ENCODE measurements at regions not wholly inside any gene's neighbourhood (a gene's known extent, or its start where the extent isn't known, plus 50 kb on each side); places are given as distances from the start of the nearest gene placed in this dataset.

DNA sequence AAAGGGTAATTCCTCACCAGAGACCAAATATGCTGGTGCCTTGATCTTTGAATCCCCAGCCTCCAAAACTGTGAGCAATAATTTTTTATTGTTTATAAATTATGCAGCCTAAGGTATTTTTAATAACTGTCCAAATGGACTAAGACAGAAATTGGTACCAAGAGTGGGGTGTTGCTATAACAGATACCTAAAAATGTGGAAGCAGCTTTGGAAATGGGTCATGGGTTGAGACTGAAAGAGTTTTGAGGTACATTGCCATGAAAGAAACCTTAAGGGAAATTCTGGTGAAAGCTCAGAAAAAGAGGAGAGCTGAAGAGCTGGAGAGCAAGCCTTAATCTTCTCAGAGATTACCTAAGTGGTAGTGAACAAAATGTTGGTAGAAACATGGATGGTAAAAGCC lies 378.2 kb downstream of the NXPE2 start:
- no TSS peak for BruUV-seq (replicated peaks)
- TF ChIP-seq, protein P1, sequence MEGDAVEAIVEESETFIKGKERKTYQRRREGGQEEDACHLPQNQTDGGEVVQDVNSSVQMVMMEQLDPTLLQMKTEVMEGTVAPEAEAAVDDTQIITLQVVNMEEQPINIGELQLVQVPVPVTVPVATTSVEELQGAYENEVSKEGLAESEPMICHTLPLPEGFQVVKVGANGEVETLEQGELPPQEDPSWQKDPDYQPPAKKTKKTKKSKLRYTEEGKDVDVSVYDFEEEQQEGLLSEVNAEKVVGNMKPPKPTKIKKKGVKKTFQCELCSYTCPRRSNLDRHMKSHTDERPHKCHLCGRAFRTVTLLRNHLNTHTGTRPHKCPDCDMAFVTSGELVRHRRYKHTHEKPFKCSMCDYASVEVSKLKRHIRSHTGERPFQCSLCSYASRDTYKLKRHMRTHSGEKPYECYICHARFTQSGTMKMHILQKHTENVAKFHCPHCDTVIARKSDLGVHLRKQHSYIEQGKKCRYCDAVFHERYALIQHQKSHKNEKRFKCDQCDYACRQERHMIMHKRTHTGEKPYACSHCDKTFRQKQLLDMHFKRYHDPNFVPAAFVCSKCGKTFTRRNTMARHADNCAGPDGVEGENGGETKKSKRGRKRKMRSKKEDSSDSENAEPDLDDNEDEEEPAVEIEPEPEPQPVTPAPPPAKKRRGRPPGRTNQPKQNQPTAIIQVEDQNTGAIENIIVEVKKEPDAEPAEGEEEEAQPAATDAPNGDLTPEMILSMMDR (IDR thresholded peaks at IDR 0.05; ENCODE audit: unreplicated experiment): no peak
- Mint-ChIP-seq H3K27me3 (ENCODE audit: unreplicated experiment) (no peaks in the 10 kb centered on the region), H3K36me3 (ENCODE audit: insufficient read depth, unreplicated experiment) (no peaks in the 10 kb centered on the region), H3K27ac (ENCODE audit: unreplicated experiment) (no peak overlapping the region), H3K9me3 (ENCODE audit: low read depth, unreplicated experiment) (peaks cover 13% of the 10 kb centered on the region), H3K4me1 (ENCODE audit: low read depth, unreplicated experiment) (no peaks in the 10 kb centered on the region), H3K4me3 (ENCODE audit: low read depth, unreplicated experiment) (no peak overlapping the region)
- CTCF ChIA-PET: no interaction called here
- no peak for DNase-seq
- intact Hi-C loops (cut with micrococcal nuclease; ENCODE audit: unreplicated experiment): no loop called here

DNA sequence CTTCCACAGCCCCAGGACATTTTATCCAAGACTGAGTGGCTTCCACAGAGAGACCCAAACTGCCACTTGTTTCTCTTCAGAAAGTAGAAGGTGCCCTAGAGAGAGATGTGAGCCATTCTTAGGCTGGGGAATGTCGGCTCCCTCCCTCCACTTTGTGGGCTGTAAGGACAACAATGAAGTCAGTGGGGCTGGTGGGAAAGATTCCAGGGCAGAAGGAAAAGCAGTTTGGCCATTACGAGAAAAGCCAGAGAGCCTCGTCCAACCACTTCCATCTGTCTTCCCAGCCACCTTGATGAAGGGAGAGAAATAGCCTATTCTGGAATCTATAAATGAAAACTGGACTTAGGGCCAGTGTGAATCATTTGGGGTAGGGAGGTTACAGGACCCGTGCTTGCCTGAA lies 382.5 kb downstream of the NXPE2 start:
- Mint-ChIP-seq H3K4me3 (ENCODE audit: low read depth, unreplicated experiment) (no peak overlapping the region), H3K36me3 (ENCODE audit: insufficient read depth, unreplicated experiment) (no peaks in the 10 kb centered on the region), H3K4me1 (ENCODE audit: low read depth, unreplicated experiment) (no peaks in the 10 kb centered on the region), H3K9me3 (ENCODE audit: low read depth, unreplicated experiment) (peaks cover 7% of the 10 kb centered on the region), H3K27ac (ENCODE audit: unreplicated experiment) (no peak overlapping the region), H3K27me3 (ENCODE audit: unreplicated experiment) (no peaks in the 10 kb centered on the region)
- no TSS peak for BruUV-seq (replicated peaks)
- intact Hi-C loops (cut with micrococcal nuclease; ENCODE audit: unreplicated experiment): no loop called here
- TF ChIP-seq, protein P1 (IDR thresholded peaks at IDR 0.05; ENCODE audit: unreplicated experiment): no peak
- CTCF ChIA-PET: no interaction called here
- no peak for DNase-seq

DNA sequence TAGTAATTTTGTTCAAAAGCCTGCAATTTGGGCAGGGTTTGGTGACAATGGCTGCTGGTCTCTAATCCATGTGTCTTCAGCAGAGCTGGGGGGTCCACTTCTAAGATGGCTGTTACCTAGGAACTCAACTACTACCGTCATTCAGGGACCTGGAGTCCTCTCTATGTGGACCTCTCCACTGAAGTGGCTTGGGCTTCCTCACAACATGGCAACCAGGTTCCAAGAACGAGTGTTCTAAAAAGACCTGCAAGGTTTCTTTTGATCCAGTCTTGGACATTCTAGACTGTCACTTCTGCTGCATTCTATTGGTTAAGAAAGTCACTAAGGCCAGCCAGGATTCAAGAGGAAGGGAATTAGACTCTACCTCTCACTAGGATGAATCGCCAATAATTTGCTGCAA lies 387.0 kb downstream of the NXPE2 start:
- Mint-ChIP-seq H3K27me3 (ENCODE audit: unreplicated experiment) (no peaks in the 10 kb centered on the region), H3K4me3 (ENCODE audit: low read depth, unreplicated experiment) (no peak overlapping the region), H3K36me3 (ENCODE audit: insufficient read depth, unreplicated experiment) (no peaks in the 10 kb centered on the region), H3K4me1 (ENCODE audit: low read depth, unreplicated experiment) (no peaks in the 10 kb centered on the region), H3K27ac (ENCODE audit: unreplicated experiment) (no peak overlapping the region), H3K9me3 (ENCODE audit: low read depth, unreplicated experiment) (peaks cover 4% of the 10 kb centered on the region)
- CTCF ChIA-PET: no interaction called here
- no peak for DNase-seq
- intact Hi-C loops (cut with micrococcal nuclease; ENCODE audit: unreplicated experiment): no loop called here
- no TSS peak for BruUV-seq (replicated peaks)
- TF ChIP-seq, protein P1 (IDR thresholded peaks at IDR 0.05; ENCODE audit: unreplicated experiment): no peak

DNA sequence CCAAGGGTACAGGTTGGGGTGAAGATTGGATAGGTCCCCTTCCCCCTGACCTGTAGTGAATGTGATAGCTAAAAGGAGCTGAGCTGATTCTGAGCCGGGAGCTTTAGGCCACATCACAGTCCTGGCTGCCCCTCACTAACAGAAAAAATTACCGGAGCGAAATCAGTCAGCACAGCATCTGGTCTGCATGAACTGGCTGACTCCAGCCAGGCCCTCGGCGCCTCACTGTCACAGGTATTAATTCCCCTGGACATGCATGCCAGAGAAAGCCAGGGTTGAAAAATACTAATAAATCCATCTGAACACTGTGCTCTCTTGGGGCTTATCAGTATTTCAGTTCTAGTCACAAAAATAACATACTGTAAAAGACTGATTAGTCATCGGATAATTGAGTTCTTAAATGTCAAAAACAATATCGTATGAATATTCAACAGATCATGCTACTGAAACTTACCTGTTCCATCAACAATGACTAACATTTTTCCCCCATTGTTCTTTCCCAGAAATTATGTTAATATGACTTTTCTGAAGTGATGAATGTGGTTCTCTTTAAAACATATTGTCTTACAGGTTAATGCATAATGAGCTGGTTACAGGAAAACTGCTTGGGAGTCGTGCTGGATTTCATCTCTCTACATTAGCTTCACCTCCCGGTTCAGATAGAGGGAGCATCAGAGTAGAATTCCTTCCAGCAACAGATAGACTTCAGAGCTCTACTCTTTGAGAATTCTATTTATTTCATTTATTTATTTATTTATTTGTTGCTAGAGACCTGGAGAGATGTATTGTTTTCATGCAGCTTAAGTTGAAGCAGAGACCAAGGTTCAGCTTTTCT lies 387.7 kb downstream of the NXPE2 start:
- DNase-seq: no peak
- TF ChIP-seq, protein P1 (IDR thresholded peaks at IDR 0.05; ENCODE audit: unreplicated experiment): no peak
- BruUV-seq (replicated peaks): no TSS peak
- Mint-ChIP-seq H3K36me3 (ENCODE audit: insufficient read depth, unreplicated experiment) (no peaks in the 10 kb centered on the region), H3K4me3 (ENCODE audit: low read depth, unreplicated experiment) (no peak overlapping the region), H3K9me3 (ENCODE audit: low read depth, unreplicated experiment) (peaks cover 4% of the 10 kb centered on the region), H3K27ac (ENCODE audit: unreplicated experiment) (no peak overlapping the region), H3K27me3 (ENCODE audit: unreplicated experiment) (no peaks in the 10 kb centered on the region), H3K4me1 (ENCODE audit: low read depth, unreplicated experiment) (no peaks in the 10 kb centered on the region)
- CTCF ChIA-PET: no interaction called here
- intact Hi-C loops (cut with micrococcal nuclease; ENCODE audit: unreplicated experiment): no loop called here
